ENCODE measurements at regions not wholly inside any gene's neighbourhood (a gene's known extent, or its start where the extent isn't known, plus 50 kb on each side); places are given as distances from the start of the nearest gene placed in this dataset.

DNA sequence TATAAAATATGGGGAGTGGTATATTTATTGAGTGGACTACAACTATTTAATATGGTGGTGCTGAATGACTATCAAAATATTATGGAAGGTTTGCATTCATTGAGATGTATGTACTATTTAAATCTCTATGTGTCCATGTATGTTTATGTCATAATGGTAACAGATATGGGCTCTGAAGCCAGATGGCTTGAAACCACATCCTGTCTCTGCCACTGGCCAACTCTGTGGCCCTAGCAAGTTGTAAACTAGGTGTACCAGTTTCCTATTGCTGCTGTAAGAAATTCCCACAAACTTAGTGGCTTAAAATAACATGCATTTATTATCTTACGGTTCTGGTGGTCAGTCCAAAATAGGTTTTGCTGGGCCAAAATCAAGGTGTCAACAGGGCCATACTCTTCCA lies 198.1 kb upstream of the NFE2L3 start:
- no peak overlapping the region for H2AFZ ChIP-seq (ENCODE audit: low read depth, low read length)
- H3K9me3 ChIP-seq (replicated peaks; ENCODE audit: control insufficient read depth, insufficient read depth, low read length): no peaks in the 10 kb centered on the region
- peaks cover 26 to 27% of the 10 kb centered on the region in 2 experiments for H3K27me3 ChIP-seq (ENCODE audit: control insufficient read depth in 2 of 2, insufficient read depth in 2 of 2, low read length in 2 of 2)
- BruUV-seq (replicated peaks): no TSS peak
- CTCF ChIA-PET: no interaction called here
- intact Hi-C loops (cut with micrococcal nuclease): loop anchor here (5.0 kb wide), 1 partner anchor 198 kb away; the partner anchor contains the start of gene NFE2L3
- no peaks in the 10 kb centered on the region for H3K79me2 ChIP-seq (ENCODE audit: control insufficient read depth, insufficient read depth, low read length)
- POLR2A ChIA-PET: no interaction called here
- H3K4me1 ChIP-seq (ENCODE audit: control insufficient read depth, extremely low read depth, insufficient read depth, low read length): peaks cover 6% of the 10 kb centered on the region
- TF ChIP-seq FOS (IDR thresholded peaks at IDR 0.05; ENCODE audit: borderline replicate concordance, insufficient read depth, low read length) (no peak), POLR2AphosphoS5 (IDR thresholded peaks at IDR 0.05; ENCODE audit: insufficient read depth, low read depth, low read length) (no peak), EZH2 (IDR thresholded peaks at IDR 0.05; ENCODE audit: borderline replicate concordance, low read depth, low read length, severe bottlenecking) (no peak), CTCF (IDR thresholded peaks at IDR 0.05; ENCODE audit: extremely low read depth in 1 of 2, insufficient read depth in 1 of 2, low read depth in 1 of 2, low read length in 2 of 2) (no peak), MYC (IDR thresholded peaks at IDR 0.05; ENCODE audit: low read depth, low read length) (no peak), POLR2A (IDR thresholded peaks at IDR 0.05; ENCODE audit: low read depth, low read length) (no peak)
- H3K9ac ChIP-seq (replicated peaks; ENCODE audit: extremely low read depth, insufficient read depth, low read length): no peak overlapping the region
- FAIRE-seq: no peak
- no peaks in the 10 kb centered on the region for H4K20me1 ChIP-seq (replicated peaks; ENCODE audit: control insufficient read depth, extremely low read depth, insufficient read depth, low read length)
- no peak overlapping the region for H3K4me2 ChIP-seq (ENCODE audit: insufficient read depth, low read length)
- H3K9me1 ChIP-seq (replicated peaks; ENCODE audit: control insufficient read depth, extremely low read depth, insufficient read depth, low read length): no peaks in the 10 kb centered on the region
- H3K36me3 ChIP-seq (ENCODE audit: control insufficient read depth in 2 of 2, extremely low read depth in 1 of 2, insufficient read depth in 2 of 2, low read length in 2 of 2): no peaks in the 10 kb centered on the region
- no peak overlapping the region for H3K4me3 ChIP-seq (replicated peaks in 1 of 3; ENCODE audit: insufficient read depth in 1 of 3, low read depth in 1 of 3, low read length in 3 of 3)
- dilution Hi-C loops (cut with MboI; ENCODE audit: extremely low pct_ligation_motif_present, low sequenced_read_pairs): no loop called here
- H3K27ac ChIP-seq (ENCODE audit: insufficient read depth, low read depth, low read length): no peak overlapping the region
- DNase-seq (ENCODE audit: low read depth, low spot score): no peak

GRCh38 chr7:25954395-25954794 lies 197.6 kb upstream of the NFE2L3 start:
- no TSS peak for BruUV-seq (replicated peaks)
- no peak for TF ChIP-seq FOS (IDR thresholded peaks at IDR 0.05; ENCODE audit: borderline replicate concordance, insufficient read depth, low read length)
- no peak for TF ChIP-seq EZH2 (IDR thresholded peaks at IDR 0.05; ENCODE audit: borderline replicate concordance, low read depth, low read length, severe bottlenecking)
- no peak for TF ChIP-seq JUN (IDR thresholded peaks at IDR 0.05; ENCODE audit: borderline replicate concordance, insufficient read depth, insufficient read length, low read depth)
- no peak for TF ChIP-seq POLR2AphosphoS5 (IDR thresholded peaks at IDR 0.05; ENCODE audit: insufficient read depth, low read depth, low read length)
- peaks cover 6% of the 10 kb centered on the region for H3K4me1 ChIP-seq (ENCODE audit: control insufficient read depth, extremely low read depth, insufficient read depth, low read length)
- H3K36me3 ChIP-seq (ENCODE audit: control insufficient read depth in 2 of 2, extremely low read depth in 1 of 2, insufficient read depth in 2 of 2, low read length in 2 of 2): no peaks in the 10 kb centered on the region
- no peaks in the 10 kb centered on the region for H3K79me2 ChIP-seq (ENCODE audit: control insufficient read depth, insufficient read depth, low read length)
- no peaks in the 10 kb centered on the region for H4K20me1 ChIP-seq (replicated peaks; ENCODE audit: control insufficient read depth, extremely low read depth, insufficient read depth, low read length)
- peaks cover 21 to 23% of the 10 kb centered on the region in 2 experiments for H3K27me3 ChIP-seq (ENCODE audit: control insufficient read depth in 2 of 2, insufficient read depth in 2 of 2, low read length in 2 of 2)
- H2AFZ ChIP-seq (ENCODE audit: low read depth, low read length): no peak overlapping the region
- no peaks in the 10 kb centered on the region for H3K9me3 ChIP-seq (replicated peaks; ENCODE audit: control insufficient read depth, insufficient read depth, low read length)
- no peaks in the 10 kb centered on the region for H3K9me1 ChIP-seq (replicated peaks; ENCODE audit: control insufficient read depth, extremely low read depth, insufficient read depth, low read length)
- H3K4me3 ChIP-seq (replicated peaks in 1 of 3; ENCODE audit: insufficient read depth in 1 of 3, low read depth in 1 of 3, low read length in 3 of 3): no peak overlapping the region
- no peak for FAIRE-seq
- DNase-seq (ENCODE audit: low read depth, low spot score): no peak
- intact Hi-C loops (cut with micrococcal nuclease) (loop anchor here (5.0 kb wide), 1 partner anchor 198 kb away; the partner anchor contains the start of gene NFE2L3), dilution Hi-C loops (cut with MboI; ENCODE audit: extremely low pct_ligation_motif_present, low sequenced_read_pairs) (no loop called here)
- ChIA-PET POLR2A (no interaction called here), CTCF (no interaction called here)
- no peak overlapping the region for H3K27ac ChIP-seq (ENCODE audit: insufficient read depth, low read depth, low read length)
- no peak overlapping the region for H3K4me2 ChIP-seq (ENCODE audit: insufficient read depth, low read length)
- H3K9ac ChIP-seq (replicated peaks; ENCODE audit: extremely low read depth, insufficient read depth, low read length): no peak overlapping the region
